ENCODE measurements at regions not wholly inside any gene's neighbourhood (a gene's known extent, or its start where the extent isn't known, plus 50 kb on each side); places are given as distances from the start of the nearest gene placed in this dataset.

DNA sequence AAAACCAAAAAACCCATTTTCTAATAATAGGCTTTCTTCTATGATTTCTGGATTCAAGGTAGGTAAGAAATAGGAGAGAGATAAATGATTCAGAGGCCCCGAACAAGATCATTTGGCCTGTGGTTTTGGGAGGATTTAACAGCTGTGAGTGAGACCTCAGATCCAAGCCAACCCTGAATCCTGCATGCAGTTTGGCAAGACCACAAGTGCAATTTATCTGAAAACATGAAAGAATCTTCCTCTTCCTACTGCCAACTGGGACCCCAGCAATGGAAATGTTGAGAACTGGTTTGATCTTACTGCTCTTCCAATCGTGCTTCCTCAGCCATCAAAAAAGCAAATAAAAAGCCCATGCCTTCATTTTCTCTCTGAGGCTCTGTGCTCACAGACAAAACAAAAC lies 519.7 kb upstream of the TBX3 start:
- no peak for TF ChIP-seq POLR2A (IDR thresholded peaks at IDR 0.05)
- TF ChIP-seq, protein P1, sequence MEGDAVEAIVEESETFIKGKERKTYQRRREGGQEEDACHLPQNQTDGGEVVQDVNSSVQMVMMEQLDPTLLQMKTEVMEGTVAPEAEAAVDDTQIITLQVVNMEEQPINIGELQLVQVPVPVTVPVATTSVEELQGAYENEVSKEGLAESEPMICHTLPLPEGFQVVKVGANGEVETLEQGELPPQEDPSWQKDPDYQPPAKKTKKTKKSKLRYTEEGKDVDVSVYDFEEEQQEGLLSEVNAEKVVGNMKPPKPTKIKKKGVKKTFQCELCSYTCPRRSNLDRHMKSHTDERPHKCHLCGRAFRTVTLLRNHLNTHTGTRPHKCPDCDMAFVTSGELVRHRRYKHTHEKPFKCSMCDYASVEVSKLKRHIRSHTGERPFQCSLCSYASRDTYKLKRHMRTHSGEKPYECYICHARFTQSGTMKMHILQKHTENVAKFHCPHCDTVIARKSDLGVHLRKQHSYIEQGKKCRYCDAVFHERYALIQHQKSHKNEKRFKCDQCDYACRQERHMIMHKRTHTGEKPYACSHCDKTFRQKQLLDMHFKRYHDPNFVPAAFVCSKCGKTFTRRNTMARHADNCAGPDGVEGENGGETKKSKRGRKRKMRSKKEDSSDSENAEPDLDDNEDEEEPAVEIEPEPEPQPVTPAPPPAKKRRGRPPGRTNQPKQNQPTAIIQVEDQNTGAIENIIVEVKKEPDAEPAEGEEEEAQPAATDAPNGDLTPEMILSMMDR (IDR thresholded peaks at IDR 0.05), result no peak
- H3K36me3 ChIP-seq, result no peaks in the 10 kb centered on the region
- no peaks in the 10 kb centered on the region for H3K4me1 ChIP-seq
- DNase-seq (no peak), ATAC-seq (no peak)
- WGBS (ENCODE audit: insufficient coverage, low coverage, low lambda C conversion rate, missing lambda C conversion rate), result 39% methylated on average over 2 of the region's 2 CpGs
- intact Hi-C loops (cut with DNase I), result no loop called here
- no peak overlapping the region for H3K4me3 ChIP-seq
- H3K27me3 ChIP-seq, result no peaks in the 10 kb centered on the region
- no peak overlapping the region for H3K27ac ChIP-seq
- H3K9me3 ChIP-seq, result no peaks in the 10 kb centered on the region

DNA sequence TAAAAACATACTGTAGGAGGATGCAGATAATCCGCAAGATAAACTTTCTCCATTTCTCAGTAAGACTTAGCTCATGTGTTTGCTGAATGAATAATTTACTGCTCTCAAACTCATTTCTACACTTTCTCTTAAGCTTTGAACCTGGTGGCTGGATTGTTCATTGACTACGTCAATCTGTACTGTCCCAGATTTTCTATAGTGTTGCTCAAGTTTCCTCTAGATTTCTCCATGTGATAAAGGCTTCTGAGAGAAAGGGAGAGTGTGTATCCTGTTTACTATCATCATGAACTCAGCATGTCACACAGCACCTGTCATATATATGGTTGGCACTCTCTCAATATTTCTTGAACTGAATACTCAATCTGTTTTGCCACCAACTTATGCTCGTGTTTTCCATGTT lies 518.0 kb upstream of the TBX3 start:
- ATAC-seq (no peak), DNase-seq (no peak)
- H3K27ac ChIP-seq, result no peak overlapping the region
- H3K4me3 ChIP-seq, result no peak overlapping the region
- 62% methylated on average over 3 of the region's 3 CpGs for WGBS (ENCODE audit: insufficient coverage, low coverage, low lambda C conversion rate, missing lambda C conversion rate)
- H3K9me3 ChIP-seq, result no peaks in the 10 kb centered on the region
- H3K27me3 ChIP-seq, result no peaks in the 10 kb centered on the region
- TF ChIP-seq, protein P1 (IDR thresholded peaks at IDR 0.05), result no peak
- no peak for TF ChIP-seq POLR2A (IDR thresholded peaks at IDR 0.05)
- no peaks in the 10 kb centered on the region for H3K36me3 ChIP-seq
- no peaks in the 10 kb centered on the region for H3K4me1 ChIP-seq
- intact Hi-C loops (cut with DNase I), result no loop called here

DNA sequence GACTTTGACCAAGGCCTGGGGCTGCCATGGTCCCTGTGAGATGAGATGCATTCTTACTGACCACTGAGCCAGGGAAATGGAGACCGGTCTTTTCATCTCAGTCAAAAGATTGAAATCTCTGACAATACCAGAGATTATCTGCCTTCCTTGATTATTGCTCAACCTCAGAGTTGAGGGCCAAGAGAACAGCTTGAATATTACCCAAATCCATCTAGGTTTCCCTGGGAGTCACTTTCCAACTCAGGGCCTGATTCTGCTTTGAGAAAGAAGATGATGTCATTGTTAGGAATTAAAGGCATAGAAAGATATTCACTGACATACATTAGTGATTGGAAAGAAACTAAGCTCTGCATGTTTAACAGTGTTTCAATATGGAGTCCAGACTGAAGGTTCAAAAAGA lies 515.9 kb upstream of the TBX3 start:
- no peaks in the 10 kb centered on the region for H3K4me1 ChIP-seq
- DNase-seq (no peak), ATAC-seq (no peak)
- H3K36me3 ChIP-seq, result no peaks in the 10 kb centered on the region
- no peaks in the 10 kb centered on the region for H3K27me3 ChIP-seq
- TF ChIP-seq POLR2A (IDR thresholded peaks at IDR 0.05), result no peak
- TF ChIP-seq, protein P1 (IDR thresholded peaks at IDR 0.05), result no peak
- intact Hi-C loops (cut with DNase I), result no loop called here
- H3K27ac ChIP-seq, result no peak overlapping the region
- no peaks in the 10 kb centered on the region for H3K9me3 ChIP-seq
- WGBS (ENCODE audit: insufficient coverage, low coverage, low lambda C conversion rate, missing lambda C conversion rate), result 86% methylated on average over 1 of the region's 1 CpG
- H3K4me3 ChIP-seq, result no peak overlapping the region

DNA sequence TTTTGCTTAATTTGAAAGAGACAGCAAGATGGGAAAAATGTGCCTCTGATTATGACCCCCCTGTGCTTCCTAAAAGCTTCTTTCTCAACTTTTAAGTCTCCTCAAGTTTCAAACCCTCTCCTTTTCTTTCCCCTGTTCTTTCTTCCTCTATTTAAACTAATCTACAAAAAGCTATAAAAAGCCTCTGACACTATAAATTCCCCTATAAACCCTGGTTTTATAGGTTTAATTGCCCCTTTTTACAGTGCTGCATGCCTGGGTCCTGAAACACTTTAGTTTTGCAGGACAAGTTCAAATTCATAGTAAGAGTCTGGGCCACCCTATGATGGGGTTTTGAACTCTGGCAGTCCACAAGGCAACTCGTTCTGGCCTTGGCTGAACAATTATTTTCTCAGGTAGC lies 510.9 kb upstream of the TBX3 start:
- DNase-seq (no peak), ATAC-seq (no peak)
- Histone ChIP-seq H3K4me1 (no peaks in the 10 kb centered on the region), H3K27ac (no peak overlapping the region), H3K27me3 (no peaks in the 10 kb centered on the region), H3K36me3 (no peaks in the 10 kb centered on the region), H3K9me3 (no peaks in the 10 kb centered on the region), H3K4me3 (no peak overlapping the region)
- TF ChIP-seq POLR2A (IDR thresholded peaks at IDR 0.05), result no peak
- intact Hi-C loops (cut with DNase I), result no loop called here
- 56% methylated on average over 1 of the region's 1 CpG for WGBS (ENCODE audit: insufficient coverage, low coverage, low lambda C conversion rate, missing lambda C conversion rate)

DNA sequence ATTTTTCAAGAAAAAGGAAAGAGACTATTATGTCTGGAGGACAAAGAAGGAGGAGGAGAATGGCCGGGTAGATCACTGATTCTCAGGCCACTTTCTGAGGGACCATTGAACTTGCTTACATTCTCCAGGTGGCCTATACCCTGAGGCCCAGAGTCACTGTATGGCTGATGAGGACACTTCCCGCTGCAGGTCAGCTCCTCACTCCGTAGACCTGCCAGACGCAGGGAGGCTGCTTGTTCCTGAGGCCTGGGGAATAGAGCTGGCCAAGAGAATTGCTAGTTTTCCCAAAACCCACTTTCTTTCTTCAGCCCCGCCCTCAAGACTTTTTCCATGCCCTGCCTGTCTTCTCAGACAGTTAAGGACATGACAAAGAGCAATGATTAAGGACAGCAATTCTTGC lies 510.5 kb upstream of the TBX3 start:
- TF ChIP-seq POLR2A (IDR thresholded peaks at IDR 0.05), result no peak
- TF ChIP-seq, protein P1 (IDR thresholded peaks at IDR 0.05), result no peak
- no peaks in the 10 kb centered on the region for H3K27me3 ChIP-seq
- no peak overlapping the region for H3K4me3 ChIP-seq
- H3K4me1 ChIP-seq, result no peaks in the 10 kb centered on the region
- H3K9me3 ChIP-seq, result no peaks in the 10 kb centered on the region
- WGBS (ENCODE audit: insufficient coverage, low coverage, low lambda C conversion rate, missing lambda C conversion rate), result 61% methylated on average over 2 of the region's 5 CpGs
- ATAC-seq (no peak), DNase-seq (no peak)
- no peak overlapping the region for H3K27ac ChIP-seq
- intact Hi-C loops (cut with DNase I), result no loop called here
- no peaks in the 10 kb centered on the region for H3K36me3 ChIP-seq
